GM12872 (cell line): ENCODE measurements at regions not wholly inside any gene's neighbourhood (a gene's known extent, or its start where the extent isn't known, plus 50 kb on each side); places are given as distances from the start of the nearest gene placed in this dataset.

ENCODE experiments used
- CTCF ChIP-seq: IDR thresholded peaks from 3 replicates; pipeline ENCODE4 v1.5.1; 2011; ENCODE audit warnings: low read depth, mild to moderate bottlenecking, low read length, moderate library complexity; ENCODE audit not compliant: insufficient read depth

GRCh38 chr3:118705487-118706219, 329.0 kb downstream of the IGSF11 start:
- TF ChIP-seq CTCF = no peak

- no peak for TF ChIP-seq CTCF
Observed at GRCh38 chr3:118707991-118708390, 326.7 kb downstream of the IGSF11 start.

GRCh38 chr3:118710532-118710931, 324.1 kb downstream of the IGSF11 start:
- TF ChIP-seq CTCF = no peak

- no peak for TF ChIP-seq CTCF
Observed at GRCh38 chr3:118713502-118714207, 321.0 kb downstream of the IGSF11 start.

- TF ChIP-seq CTCF = no peak
Observed at GRCh38 chr3:118714800-118715199, 319.8 kb downstream of the IGSF11 start.

GRCh38 chr3:118729546-118729945, 305.1 kb downstream of the IGSF11 start:
- TF ChIP-seq CTCF = no peak

GRCh38 chr3:118734664-118735063, 300.0 kb downstream of the IGSF11 start:
- TF ChIP-seq CTCF = no peak
